Erythroblast (primary cell): ENCODE measurements at regions not wholly inside any gene's neighbourhood (a gene's known extent, or its start where the extent isn't known, plus 50 kb on each side); places are given as distances from the start of the nearest gene placed in this dataset.

Source experiments
- GATA1 ChIP-seq: IDR thresholded peaks from 2 replicates; pipeline ENCODE4 v1.6.1; 2011; ENCODE audit warnings: low read depth, mild to moderate bottlenecking, control low read depth, low read length, moderate library complexity
- POLR2A ChIP-seq: IDR thresholded peaks from 2 replicates; pipeline ENCODE4 v1.6.1; 2011; ENCODE audit warnings: mild to moderate bottlenecking, low read length

DNA sequence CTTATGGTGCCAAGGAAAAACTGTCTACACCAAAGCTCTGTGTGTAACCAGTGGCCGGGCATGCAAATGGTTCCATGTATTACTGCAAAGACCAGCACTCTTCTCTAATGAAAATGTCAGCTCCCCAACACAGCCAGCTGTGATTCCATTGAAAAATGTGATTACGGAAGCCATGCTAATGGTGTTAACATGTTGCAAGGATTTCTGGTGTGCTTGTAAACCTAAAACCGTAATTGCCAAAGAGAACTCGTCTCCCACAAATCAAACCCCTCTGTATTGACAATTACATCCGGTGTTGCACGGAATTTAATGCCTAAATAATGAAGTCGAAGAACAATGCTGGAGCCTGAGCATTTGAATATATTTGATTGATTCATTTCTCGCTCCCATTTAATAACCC, 351.7 kb downstream of the NPIPA8 start:
- TF ChIP-seq POLR2A (no peak), GATA1 (no peak)
